PFSK-1 (cell line): ENCODE measurements at regions not wholly inside any gene's neighbourhood (a gene's known extent, or its start where the extent isn't known, plus 50 kb on each side); places are given as distances from the start of the nearest gene placed in this dataset.

Source experiments
- FOXP2 ChIP-seq: optimal IDR thresholded peaks from 2 replicates; pipeline ENCODE3; 2011; ENCODE audit warnings: borderline replicate concordance, control low read depth, inconsistent platforms; ENCODE audit not compliant: insufficient read depth; ENCODE audit errors: extremely low read length, extremely low read depth
- POLR2AphosphoS5 ChIP-seq: IDR thresholded peaks from 2 replicates; pipeline ENCODE4 v1.6.1; 2012; ENCODE audit warnings: low read depth, mild to moderate bottlenecking, control low read depth, low read length, moderate library complexity
- REST ChIP-seq, 2 experiments: IDR thresholded peaks; 2 replicates each; pipeline versions ENCODE4 v1.6.1 to v1.8.0; 2011 to 2012; ENCODE audit warnings: low read depth in 2 of 2, low read length in 2 of 2, control low read depth in 1 of 2, inconsistent platforms in 1 of 2, mild to moderate bottlenecking in 1 of 2, moderate library complexity in 1 of 2; ENCODE audit not compliant: insufficient read depth in 1 of 2
- SIN3A ChIP-seq: IDR thresholded peaks from 2 replicates; pipeline ENCODE4 v1.6.1; 2012; ENCODE audit warnings: mild to moderate bottlenecking, low read length, moderate library complexity, borderline replicate concordance; ENCODE audit not compliant: insufficient read depth
- TAF1 ChIP-seq: IDR thresholded peaks from 2 replicates; pipeline ENCODE4 v1.6.1; 2012; ENCODE audit warnings: low read length, control low read depth, borderline replicate concordance; ENCODE audit not compliant: insufficient read depth

GRCh38 chr17:34110315-34110714, 144.8 kb upstream of the CCL2 start:
- no peak for TF ChIP-seq POLR2AphosphoS5
- TF ChIP-seq REST (IDR thresholded peaks at IDR 0.05; ENCODE audit: insufficient read depth in 1 of 2, low read depth in 2 of 2, low read length in 2 of 2) = no peak
- no peak for TF ChIP-seq FOXP2
- TF ChIP-seq TAF1 = no peak
- no peak for TF ChIP-seq SIN3A
